ENCODE measurements at regions not wholly inside any gene's neighbourhood (a gene's known extent, or its start where the extent isn't known, plus 50 kb on each side); places are given as distances from the start of the nearest gene placed in this dataset.
"Not testable (repeated sequence)": the region's sequence is repeated elsewhere in the genome, so short reads cannot be mapped to it uniquely, and the experiment has no call there.

- Histone ChIP-seq H3K36me3 (no peaks in the 10 kb centered on the region), H3K9me3 (peaks cover 0 to 43% (median 31%) of the 10 kb centered on the region in 8 donors), H3K27ac (no peak overlapping the region), H3K4me3 (no peak overlapping the region), H3K4me1 (no peaks in the 10 kb centered on the region), H3K27me3 (replicated peaks in 1 of 7) (no peaks in the 10 kb centered on the region)
- DNase-seq, result no peak
- TF ChIP-seq POLR2A (IDR thresholded peaks at IDR 0.05) (no peak), CTCF (IDR thresholded peaks at IDR 0.05 in 8 of 11, conservative IDR thresholded peaks at IDR 0.05 in 3 of 11) (no peak), POLR2AphosphoS5 (IDR thresholded peaks at IDR 0.05) (no peak)
- WGBS, 5 donors, result 81 to 90% (median 87%) methylated on average over 6 of the region's 6 CpGs
- intact Hi-C loops (cut with DNase I; ENCODE audit: low total_unique reads), result no loop called here
These were observed 435.6 kb upstream of the GRM7 start for GRCh38 chr3:6425289-6425820.

GRCh38 chr3:6428276-6428675 lies 432.6 kb upstream of the GRM7 start:
- H3K4me3 ChIP-seq, DNase-seq: not testable (repeated sequence)
- 91 to 98% (median 95%) methylated on average over 2 of the region's 2 CpGs for WGBS, 5 donors

GRCh38 chr3:6435951-6436350 lies 425.0 kb upstream of the GRM7 start:
- Histone ChIP-seq H3K9me3 (no peaks in the 10 kb centered on the region), H3K4me1 (no peaks in the 10 kb centered on the region), H3K27ac (no peak overlapping the region), H3K4me3 (no peak overlapping the region), H3K27me3 (replicated peaks in 1 of 7) (no peaks in the 10 kb centered on the region), H3K36me3 (no peaks in the 10 kb centered on the region)
- TF ChIP-seq POLR2AphosphoS5 (IDR thresholded peaks at IDR 0.05) (no peak), CTCF (IDR thresholded peaks at IDR 0.05 in 8 of 11, conservative IDR thresholded peaks at IDR 0.05 in 3 of 11) (no peak), POLR2A (IDR thresholded peaks at IDR 0.05) (no peak)
- DNase-seq, result no peak
- intact Hi-C loops (cut with DNase I; ENCODE audit: low total_unique reads), result no loop called here
- 87 to 95% (median 91%) methylated on average over 1 of the region's 1 CpG for WGBS, 5 donors

More at GRCh38 chr3:6428276-6428675, 432.6 kb upstream of the GRM7 start:
- H3K4me1 ChIP-seq; H3K27me3 ChIP-seq (replicated peaks in 1 of 7); intact Hi-C loops (cut with DNase I; ENCODE audit: low total_unique reads); H3K27ac ChIP-seq; H3K36me3 ChIP-seq: not testable (repeated sequence)
- H3K9me3 ChIP-seq, result peaks cover 0 to 39% (median 30%) of the 10 kb centered on the region in 8 donors

GRCh38 chr3:6437631-6438030 lies 423.3 kb upstream of the GRM7 start:
- H3K4me3 ChIP-seq, result no peak overlapping the region
- no peak for DNase-seq
- H3K27ac ChIP-seq, result no peak overlapping the region
- intact Hi-C loops (cut with DNase I; ENCODE audit: low total_unique reads), result no loop called here
- H3K9me3 ChIP-seq, result no peaks in the 10 kb centered on the region
- H3K4me1 ChIP-seq, result no peaks in the 10 kb centered on the region
- 48 to 75% (median 62%) methylated on average over 3 of the region's 3 CpGs for WGBS, 5 donors
- TF ChIP-seq POLR2AphosphoS5 (IDR thresholded peaks at IDR 0.05) (no peak), CTCF (IDR thresholded peaks at IDR 0.05 in 8 of 11, conservative IDR thresholded peaks at IDR 0.05 in 3 of 11) (no peak), POLR2A (IDR thresholded peaks at IDR 0.05) (no peak)
- H3K36me3 ChIP-seq, result no peaks in the 10 kb centered on the region
- H3K27me3 ChIP-seq (replicated peaks in 1 of 7), result no peaks in the 10 kb centered on the region

- DNase-seq, result no peak
- 79 to 87% (median 82%) methylated on average over 3 of the region's 3 CpGs for WGBS, 5 donors
- no peaks in the 10 kb centered on the region for H3K27me3 ChIP-seq (replicated peaks in 1 of 7)
- intact Hi-C loops (cut with DNase I; ENCODE audit: low total_unique reads), result no loop called here
- no peaks in the 10 kb centered on the region for H3K36me3 ChIP-seq
- TF ChIP-seq CTCF (IDR thresholded peaks at IDR 0.05 in 8 of 11, conservative IDR thresholded peaks at IDR 0.05 in 3 of 11), result no peak
- no peak for TF ChIP-seq POLR2AphosphoS5 (IDR thresholded peaks at IDR 0.05)
- no peak for TF ChIP-seq POLR2A (IDR thresholded peaks at IDR 0.05)
- no peak overlapping the region for H3K27ac ChIP-seq
- no peak overlapping the region for H3K4me3 ChIP-seq
- no peaks in the 10 kb centered on the region for H3K9me3 ChIP-seq
- H3K4me1 ChIP-seq, result no peaks in the 10 kb centered on the region
These were observed 422.9 kb upstream of the GRM7 start for GRCh38 chr3:6438031-6438430.

Measured in spleen (tissue), 11 donors.